Right lung (tissue), 2 donors: ENCODE measurements at regions not wholly inside any gene's neighbourhood (a gene's known extent, or its start where the extent isn't known, plus 50 kb on each side); places are given as distances from the start of the nearest gene placed in this dataset.
"Not testable (repeated sequence)": the region's sequence is repeated elsewhere in the genome, so short reads cannot be mapped to it uniquely, and the experiment has no call there.

Experiments used
- DNase-seq, 2 donors: peaks; one replicate each; pipeline ENCODE4 v3.0.0-alpha.2; 2013

DNA sequence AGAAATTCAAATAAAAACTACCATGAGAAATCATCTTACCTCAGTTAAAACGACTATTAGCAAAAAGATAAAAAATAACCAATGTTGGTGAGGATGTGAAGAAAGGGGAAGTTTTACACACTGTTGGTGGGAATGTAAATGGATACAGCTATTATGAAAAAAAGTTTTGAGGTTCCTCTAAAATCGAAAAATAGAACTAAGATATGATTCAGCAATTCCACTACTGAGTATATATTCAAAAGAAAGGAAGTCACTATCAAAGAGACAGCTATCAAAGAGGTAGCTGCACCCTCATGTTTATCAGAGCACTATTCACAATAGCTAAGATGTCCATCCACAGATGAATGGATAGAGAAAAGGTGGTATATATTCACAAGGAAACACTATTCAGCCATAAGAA lies 1888.4 kb downstream of the MAT2B start:
- DNase-seq, result no peak

GRCh38 chr5:165397516-165397915 lies 1892.1 kb downstream of the MAT2B start:
- DNase-seq, result no peak

DNA sequence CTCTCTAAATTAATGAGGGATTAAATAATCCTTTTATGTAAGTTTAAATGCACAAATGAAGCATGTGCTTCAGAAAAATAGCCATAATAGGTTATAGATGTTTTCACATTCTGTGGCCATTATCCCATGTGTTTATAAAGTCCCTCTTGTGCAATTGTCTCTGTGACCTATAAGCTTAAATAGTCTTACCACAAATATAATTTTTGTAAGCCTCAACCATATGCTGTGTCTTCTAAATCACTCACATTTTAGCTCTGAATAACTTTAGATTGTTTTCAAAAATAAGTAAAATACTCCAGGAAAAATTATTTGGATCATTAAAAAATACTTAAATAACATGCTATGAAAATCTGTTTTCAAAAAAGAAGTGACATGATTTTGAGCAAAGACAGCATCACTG lies 1894.7 kb downstream of the MAT2B start:
- peak; percentile 58 to 60 for DNase-seq

DNA sequence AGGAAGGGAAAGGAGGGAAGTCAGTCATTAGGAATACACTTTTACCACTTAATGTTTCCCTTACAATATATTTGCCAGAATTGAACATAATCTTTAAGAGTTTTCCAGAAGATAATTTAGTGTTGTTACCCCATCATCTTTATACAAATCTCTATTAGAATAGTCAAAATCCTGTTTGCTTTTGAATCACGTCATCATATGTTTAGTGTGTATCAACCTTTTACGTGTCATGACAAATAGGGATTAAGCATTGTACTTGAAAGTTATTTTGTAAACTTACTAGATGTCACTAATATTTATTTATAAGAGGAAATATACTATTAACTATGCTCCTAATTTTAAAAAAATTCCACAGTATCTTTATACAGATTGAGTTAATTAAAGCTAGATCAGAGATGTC lies 1899.5 kb downstream of the MAT2B start:
- DNase-seq, result no peak

- DNase-seq, result no peak
Observed at GRCh38 chr5:165405340-165405739, 1899.9 kb downstream of the MAT2B start.

DNA sequence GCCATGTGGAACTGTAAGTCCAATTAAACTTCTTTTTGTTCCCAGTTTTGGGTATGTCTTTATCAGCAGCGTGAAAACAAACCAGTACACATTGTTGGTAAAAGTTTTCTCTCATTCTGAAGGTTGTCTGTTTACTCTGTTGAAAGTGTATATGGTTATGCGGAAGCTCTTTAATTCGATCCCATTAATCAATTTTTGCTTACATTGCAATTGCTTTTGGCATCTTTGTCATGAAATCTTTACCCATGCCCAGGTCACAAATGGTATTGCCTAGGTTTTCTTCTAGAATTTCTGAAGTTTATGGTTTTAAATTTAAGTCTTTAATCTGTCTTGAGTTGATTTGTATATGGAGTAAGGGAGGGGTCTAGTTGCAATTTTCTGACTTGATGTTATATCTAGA lies 1901.9 kb downstream of the MAT2B start:
- no peak for DNase-seq

- DNase-seq, result no peak
Observed at GRCh38 chr5:165410476-165410875, 1905.1 kb downstream of the MAT2B start.

DNA sequence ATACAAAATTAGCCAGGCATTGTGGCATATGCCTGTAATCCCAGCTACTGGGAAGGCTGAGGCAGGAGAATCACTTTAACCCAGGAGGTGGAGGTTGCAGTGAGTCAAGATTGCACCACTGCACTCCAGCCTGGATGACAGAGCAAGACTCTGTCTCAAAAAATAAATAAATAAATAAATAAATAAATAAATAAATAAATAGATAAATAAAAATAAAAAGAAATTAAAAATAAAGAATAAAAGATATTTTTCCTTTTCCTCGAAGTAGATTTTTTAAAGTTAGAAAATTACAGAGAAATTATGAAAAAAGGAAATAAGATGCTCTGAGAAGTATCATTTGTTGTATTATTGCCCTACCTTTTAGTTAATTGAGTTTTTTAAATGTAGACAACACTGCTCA lies 1906.1 kb downstream of the MAT2B start:
- not testable (repeated sequence) for DNase-seq

DNA sequence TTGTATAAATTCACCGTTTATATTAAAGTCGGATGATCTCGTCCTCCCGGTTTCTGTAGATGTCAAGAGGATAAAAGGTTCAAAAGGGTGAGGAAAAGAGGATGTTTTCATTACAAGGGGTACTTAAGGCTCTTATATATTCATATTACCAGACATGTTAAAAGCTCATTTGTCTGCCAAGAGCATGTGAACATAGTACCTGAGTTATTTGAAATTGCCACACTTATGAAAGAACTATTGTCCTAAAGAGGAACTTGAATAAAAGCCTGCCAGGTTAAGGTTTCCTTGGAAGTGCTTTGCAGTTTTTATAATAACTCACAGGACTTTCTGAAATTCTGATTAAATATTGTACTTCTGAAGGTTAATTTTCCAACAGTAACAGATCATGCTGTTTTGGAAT lies 1915.1 kb downstream of the MAT2B start:
- no peak for DNase-seq

- no peak for DNase-seq
Observed at GRCh38 chr5:165423697-165424299, 1918.4 kb downstream of the MAT2B start.

DNA sequence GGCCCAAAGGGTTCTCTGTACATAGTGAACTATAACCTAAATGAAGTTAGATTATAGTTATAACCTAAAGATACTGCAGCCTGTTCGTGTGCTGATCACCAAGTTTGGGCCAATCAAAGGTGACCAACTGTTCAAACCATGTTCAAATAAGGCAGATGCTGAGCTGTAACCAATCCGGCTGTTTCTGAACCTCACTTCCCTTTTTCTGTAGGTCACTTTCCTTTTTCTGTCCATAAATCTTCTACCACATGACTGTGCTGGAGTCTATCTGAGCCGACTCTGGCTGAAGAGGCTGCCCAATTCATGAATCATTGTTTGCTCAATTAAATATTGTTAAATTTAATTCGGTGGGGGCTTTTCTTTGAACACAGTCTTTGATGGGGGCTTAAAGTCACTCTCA lies 1920.2 kb downstream of the MAT2B start:
- no peak for DNase-seq

DNA sequence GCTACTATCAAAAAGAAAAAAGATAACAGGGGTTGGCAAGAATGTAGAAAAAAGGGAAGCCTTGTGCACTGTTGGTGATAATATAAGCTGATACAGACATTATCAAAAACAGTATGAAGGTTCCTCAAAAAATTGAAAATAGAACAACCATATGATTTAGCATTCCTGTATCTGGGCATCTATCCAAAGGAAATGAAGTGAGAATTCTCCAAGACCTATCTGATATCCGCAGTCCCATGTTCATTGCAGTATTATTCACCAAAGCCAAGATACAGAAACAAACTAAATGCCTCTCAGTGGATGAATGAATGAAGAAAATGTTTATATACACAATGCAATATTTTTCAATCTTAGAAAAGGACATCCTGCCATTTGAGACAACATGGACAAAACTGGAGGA lies 1943.3 kb downstream of the MAT2B start:
- no peak for DNase-seq

- DNase-seq, result peak; percentile 24 to 35
Observed at GRCh38 chr5:165457859-165458481, 1952.6 kb downstream of the MAT2B start.

DNA sequence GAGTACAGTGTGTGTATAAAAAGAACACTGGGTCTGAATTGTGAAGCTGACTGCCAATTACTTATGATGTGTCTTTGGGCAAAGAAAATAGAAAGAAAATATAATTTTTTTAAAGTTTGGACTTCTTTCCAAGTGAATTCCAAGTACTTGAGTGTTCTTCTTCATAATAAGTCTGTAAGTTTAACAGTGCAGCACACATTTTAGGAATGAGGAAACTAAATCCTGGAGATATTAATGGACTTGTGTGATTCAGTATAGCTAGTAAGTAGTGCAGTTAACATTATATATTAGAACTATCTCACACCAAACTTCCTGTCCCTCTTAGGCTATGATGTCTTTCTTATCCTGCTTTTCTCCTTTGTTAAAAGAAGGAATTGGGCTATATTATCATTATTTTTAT lies 1953.8 kb downstream of the MAT2B start:
- no peak for DNase-seq

DNA sequence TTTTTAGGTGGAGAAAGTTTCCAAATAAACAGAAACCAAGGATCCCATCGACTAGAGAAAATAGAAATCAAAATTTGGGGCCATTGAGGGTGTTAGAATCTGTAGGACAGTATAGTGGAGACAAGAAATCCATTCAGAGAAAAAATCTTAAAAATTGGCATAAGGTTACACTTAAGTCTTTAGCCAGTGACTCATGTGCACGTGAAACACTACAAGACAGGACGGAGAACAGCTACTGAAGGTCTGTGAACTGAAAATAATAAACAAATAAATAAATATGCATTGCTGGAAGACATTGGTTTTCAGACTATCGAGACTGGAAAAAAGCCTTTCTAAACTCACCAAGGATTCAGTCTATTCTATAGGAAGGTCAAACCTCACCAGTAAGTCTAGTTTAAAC lies 1955.5 kb downstream of the MAT2B start:
- DNase-seq, result no peak

- DNase-seq, result no peak
Observed at GRCh38 chr5:165477546-165477945, 1972.1 kb downstream of the MAT2B start.

DNA sequence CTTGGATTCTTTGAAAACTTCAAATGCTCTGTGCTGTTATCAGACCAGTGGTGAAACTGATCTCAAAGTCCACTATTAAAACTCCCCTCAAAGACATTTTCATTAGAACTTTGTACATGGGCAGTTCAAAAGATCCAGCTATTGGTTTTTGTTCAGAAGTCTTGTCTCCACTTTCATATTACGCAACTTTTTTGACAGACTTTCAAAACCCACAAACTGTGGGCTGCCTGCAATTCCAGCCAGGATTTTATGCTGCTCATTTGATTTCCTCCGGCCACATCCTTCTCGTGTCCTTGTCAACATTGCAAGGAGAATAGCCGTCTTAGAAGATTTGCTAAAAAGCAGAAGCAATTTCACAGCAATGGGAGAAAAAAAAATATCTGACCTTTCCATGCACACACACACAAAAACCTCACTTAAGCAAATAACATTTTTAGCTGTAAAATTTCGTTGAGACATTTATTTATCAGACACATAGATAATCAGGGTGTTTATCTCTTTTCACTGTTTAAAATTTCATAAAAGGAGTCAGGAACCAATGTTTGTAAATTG lies 1990.5 kb downstream of the MAT2B start:
- peak; percentile 32 to 53 for DNase-seq

- DNase-seq, result no peak
Observed at GRCh38 chr5:165497707-165498106, 1992.3 kb downstream of the MAT2B start.

DNA sequence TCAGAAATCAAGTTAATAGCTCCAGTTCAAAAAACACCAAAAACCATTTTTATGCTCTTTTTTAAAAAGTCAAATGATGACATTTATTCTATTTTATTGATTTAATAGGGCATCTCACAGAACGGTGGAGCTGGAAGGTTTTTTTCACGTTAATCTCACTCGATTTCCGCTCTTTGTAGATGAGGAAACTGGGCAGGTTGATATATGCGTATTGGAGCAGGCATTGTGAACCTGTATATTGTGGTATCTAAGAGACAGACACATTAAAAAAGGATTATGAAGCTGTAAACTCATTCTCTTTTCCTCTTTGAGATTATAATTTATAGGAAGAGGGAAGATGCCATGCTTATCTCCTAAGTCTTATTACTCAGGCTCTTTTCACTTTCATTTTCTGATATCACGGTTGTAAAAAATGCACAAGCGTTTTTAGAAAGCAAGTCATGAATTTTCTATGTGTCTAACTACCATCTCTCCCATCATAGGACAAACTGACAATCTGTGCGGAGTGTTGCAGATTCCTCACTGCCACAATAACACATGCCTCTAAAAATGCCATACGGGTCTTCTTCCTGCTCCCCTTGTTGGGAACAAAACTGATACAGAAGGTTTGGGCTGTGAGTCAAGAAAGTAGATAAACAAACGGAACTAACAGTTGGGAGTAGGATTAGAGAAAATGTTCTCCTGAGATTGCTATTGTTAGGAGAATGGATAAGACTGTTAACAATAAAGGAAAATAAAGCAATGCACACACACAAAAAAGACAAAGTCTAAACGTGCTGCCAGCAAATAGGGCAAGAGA lies 1997.7 kb downstream of the MAT2B start:
- no peak for DNase-seq

DNA sequence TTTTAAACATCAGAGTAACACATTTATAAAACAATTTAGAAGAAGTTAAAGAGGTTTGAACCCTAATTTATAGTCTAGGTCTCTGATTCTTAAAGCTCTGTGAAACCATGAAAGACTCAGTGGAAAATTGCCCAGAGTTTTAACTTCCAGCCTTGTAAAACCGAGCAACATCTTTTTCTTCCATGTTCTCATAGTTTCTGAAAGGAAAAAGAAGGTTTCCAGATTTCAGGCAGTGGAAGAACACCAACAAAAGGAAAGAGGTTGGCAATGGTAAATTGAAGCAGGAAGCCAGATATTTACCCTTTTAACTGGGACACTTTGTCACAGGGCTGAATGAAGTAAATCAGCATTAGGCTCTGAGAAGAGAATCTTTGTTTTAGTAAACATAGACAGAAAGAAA lies 1999.3 kb downstream of the MAT2B start:
- DNase-seq, result no peak

DNA sequence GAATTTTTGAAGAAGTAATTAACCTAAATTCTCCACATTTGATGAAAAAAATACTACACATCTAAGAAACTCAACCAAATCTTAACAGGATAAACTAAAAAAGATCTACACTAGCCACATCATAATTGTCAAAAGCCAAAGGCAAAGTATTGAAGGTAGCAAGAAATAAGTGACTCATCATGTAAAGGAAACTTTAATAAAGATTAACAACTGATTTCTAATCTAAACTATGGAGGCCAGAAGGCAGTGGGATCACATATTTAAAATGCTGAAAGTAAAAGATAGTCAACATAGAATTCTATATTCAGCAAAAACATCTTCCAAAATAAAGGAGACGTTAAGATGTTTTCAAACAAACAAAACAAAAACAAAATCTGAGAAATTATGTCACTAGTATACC lies 2002.9 kb downstream of the MAT2B start:
- DNase-seq, result no peak

- DNase-seq, result no peak
Observed at GRCh38 chr5:165508861-165509260, 2003.4 kb downstream of the MAT2B start.
